ENCODE measurements at regions not wholly inside any gene's neighbourhood (a gene's known extent, or its start where the extent isn't known, plus 50 kb on each side); places are given as distances from the start of the nearest gene placed in this dataset.

- no peaks in the 10 kb centered on the region for H3K9me3 ChIP-seq
- no peak for ATAC-seq
- H3K4me3 ChIP-seq, result no peak overlapping the region
- no peaks in the 10 kb centered on the region for H3K36me3 ChIP-seq (ENCODE audit: low read depth)
- intact Hi-C loops (cut with DNase I, micrococcal nuclease), result no loop called here
- H3K4me1 ChIP-seq (ENCODE audit: low read depth), result no peaks in the 10 kb centered on the region
- peak in 1 of 3 donors; percentile 29 for DNase-seq
- no peak for TF ChIP-seq CTCF (IDR thresholded peaks at IDR 0.05)
Observed at GRCh38 chr3:63753567-63753966, 65.5 kb upstream of the C3orf49 start.

GRCh38 chr3:63753995-63754394, 65.1 kb upstream of the C3orf49 start:
- no peak for TF ChIP-seq CTCF (IDR thresholded peaks at IDR 0.05)
- no peaks in the 10 kb centered on the region for H3K9me3 ChIP-seq
- no peak for ATAC-seq
- H3K4me1 ChIP-seq (ENCODE audit: low read depth), result no peaks in the 10 kb centered on the region
- H3K4me3 ChIP-seq, result no peak overlapping the region
- DNase-seq, result no peak
- intact Hi-C loops (cut with DNase I, micrococcal nuclease), result no loop called here
- no peaks in the 10 kb centered on the region for H3K36me3 ChIP-seq (ENCODE audit: low read depth)

- H3K4me1 ChIP-seq (ENCODE audit: low read depth), result no peaks in the 10 kb centered on the region
- no peak overlapping the region for H3K4me3 ChIP-seq
- H3K9me3 ChIP-seq, result no peaks in the 10 kb centered on the region
- intact Hi-C loops (cut with DNase I, micrococcal nuclease), result no loop called here
- ATAC-seq (no peak), DNase-seq (no peak)
- H3K36me3 ChIP-seq (ENCODE audit: low read depth), result no peaks in the 10 kb centered on the region
- TF ChIP-seq CTCF (IDR thresholded peaks at IDR 0.05), result no peak
Observed at GRCh38 chr3:63762180-63762579, 56.9 kb upstream of the C3orf49 start.

- H3K36me3 ChIP-seq (ENCODE audit: low read depth), result no peaks in the 10 kb centered on the region
- TF ChIP-seq CTCF (IDR thresholded peaks at IDR 0.05), result no peak
- intact Hi-C loops (cut with DNase I, micrococcal nuclease), result no loop called here
- no peak overlapping the region for H3K4me3 ChIP-seq
- H3K9me3 ChIP-seq, result no peaks in the 10 kb centered on the region
- ATAC-seq, result peak; percentile 39
- DNase-seq, result no peak
- H3K4me1 ChIP-seq (ENCODE audit: low read depth), result no peaks in the 10 kb centered on the region
Observed at GRCh38 chr3:63762934-63763550, 56.1 kb upstream of the C3orf49 start.

- no peak for TF ChIP-seq CTCF (IDR thresholded peaks at IDR 0.05)
- Histone ChIP-seq H3K4me1 (ENCODE audit: low read depth) (peaks cover 6% of the 10 kb centered on the region), H3K36me3 (ENCODE audit: low read depth) (no peaks in the 10 kb centered on the region), H3K9me3 (no peaks in the 10 kb centered on the region), H3K4me3 (no peak overlapping the region)
- ATAC-seq (no peak), DNase-seq (no peak)
- intact Hi-C loops (cut with DNase I, micrococcal nuclease), result no loop called here
Observed at GRCh38 chr3:63764511-63764910, 54.6 kb upstream of the C3orf49 start.

GRCh38 chr3:63766261-63766660, 52.8 kb upstream of the C3orf49 start:
- H3K9me3 ChIP-seq, result no peaks in the 10 kb centered on the region
- peaks cover 6% of the 10 kb centered on the region for H3K4me1 ChIP-seq (ENCODE audit: low read depth)
- H3K4me3 ChIP-seq, result no peak overlapping the region
- DNase-seq, result no peak
- TF ChIP-seq CTCF (IDR thresholded peaks at IDR 0.05), result no peak
- intact Hi-C loops (cut with DNase I, micrococcal nuclease), result no loop called here
- H3K36me3 ChIP-seq (ENCODE audit: low read depth), result no peaks in the 10 kb centered on the region
- ATAC-seq, result no peak
